ENCODE measurements at regions not wholly inside any gene's neighbourhood (a gene's known extent, or its start where the extent isn't known, plus 50 kb on each side); places are given as distances from the start of the nearest gene placed in this dataset.
"Not testable (repeated sequence)": the region's sequence is repeated elsewhere in the genome, so short reads cannot be mapped to it uniquely, and the experiment has no call there.

- DNase-seq: no peak
These were observed 749.7 kb upstream of the COX7C start for GRCh38 chr5:85868070-85868469.

DNA sequence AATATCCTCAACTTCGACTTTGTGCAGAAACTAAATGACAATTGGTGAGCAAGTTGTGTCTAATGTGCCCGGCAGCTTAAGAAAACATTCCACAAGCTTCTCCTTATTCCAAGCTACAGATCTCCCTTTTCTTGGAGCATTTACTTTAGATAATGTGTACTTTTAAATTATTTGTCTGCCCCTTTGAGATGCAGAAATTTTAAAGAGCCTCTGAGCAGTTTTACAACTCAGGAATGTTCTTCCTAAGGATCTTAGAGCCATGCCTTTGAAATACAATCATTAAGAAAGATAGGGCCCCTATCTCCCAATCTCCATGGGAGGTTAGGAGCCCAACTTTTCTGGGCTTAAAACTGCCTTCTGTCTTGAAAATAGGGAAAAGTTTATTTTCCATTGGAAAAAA is 723.7 kb upstream of the COX7C start:
- DNase-seq: no peak

GRCh38 chr5:85896514-85896913 is 721.2 kb upstream of the COX7C start:
- DNase-seq: no peak

DNA sequence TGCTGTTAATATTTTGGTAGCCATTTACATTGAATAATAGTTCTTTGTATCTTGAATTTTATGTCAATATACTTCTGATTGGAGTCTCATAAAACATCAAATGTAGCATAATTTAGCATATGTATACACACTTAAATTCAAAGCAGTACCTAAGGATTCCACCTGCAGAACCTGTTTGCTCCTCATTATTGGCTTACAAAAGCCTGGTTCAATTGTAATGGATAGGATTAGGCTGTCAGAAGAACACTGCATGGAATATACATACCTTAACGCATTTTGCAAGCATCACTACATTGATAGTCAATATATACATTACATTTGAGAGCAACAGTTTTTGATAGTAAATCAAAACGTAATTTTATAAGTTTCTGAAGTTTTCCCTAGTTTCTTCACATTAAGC is 711.3 kb upstream of the COX7C start:
- no peak for DNase-seq

DNA sequence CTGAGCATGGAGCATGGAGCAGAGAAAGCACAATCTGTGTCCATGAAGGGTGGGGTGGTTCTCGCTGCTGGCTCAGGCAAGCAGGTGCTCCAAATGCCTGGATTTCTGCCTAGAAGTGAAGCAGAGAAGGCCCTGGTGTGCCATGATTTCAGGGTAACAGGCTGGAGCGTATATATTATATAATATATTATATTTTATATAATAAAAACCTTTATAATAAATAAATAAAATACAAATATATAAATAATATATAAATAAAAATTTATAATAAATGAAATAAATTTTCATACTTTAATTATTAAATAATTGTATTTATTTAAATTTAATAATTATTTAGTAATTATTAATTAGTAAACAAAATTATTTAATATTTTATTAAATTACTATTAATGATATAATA is 707.4 kb upstream of the COX7C start:
- no peak for DNase-seq

GRCh38 chr5:85920984-85921383 is 696.8 kb upstream of the COX7C start:
- no peak for DNase-seq

GRCh38 chr5:85921590-85921989 is 696.2 kb upstream of the COX7C start:
- DNase-seq: no peak

GRCh38 chr5:85927632-85928031 is 690.1 kb upstream of the COX7C start:
- no peak for DNase-seq

DNA sequence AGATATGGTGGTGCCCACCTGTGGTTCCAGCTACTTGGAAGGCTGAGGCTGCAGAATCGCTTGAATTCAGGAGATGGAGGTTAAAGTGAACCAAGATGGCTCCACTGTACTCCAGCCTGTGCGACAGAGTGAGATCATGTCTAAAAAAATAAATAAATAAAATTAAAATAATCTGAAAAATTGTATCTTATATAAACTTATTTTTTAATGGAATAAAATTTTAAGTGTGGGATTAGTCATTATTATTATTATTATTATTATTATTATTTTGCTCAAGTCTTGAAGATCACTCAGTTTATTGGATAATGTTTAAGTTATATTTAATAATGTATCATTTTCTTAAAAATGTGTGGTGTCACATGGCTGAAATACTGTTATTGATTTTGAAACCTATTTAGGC is 688.0 kb upstream of the COX7C start:
- DNase-seq: no peak

DNA sequence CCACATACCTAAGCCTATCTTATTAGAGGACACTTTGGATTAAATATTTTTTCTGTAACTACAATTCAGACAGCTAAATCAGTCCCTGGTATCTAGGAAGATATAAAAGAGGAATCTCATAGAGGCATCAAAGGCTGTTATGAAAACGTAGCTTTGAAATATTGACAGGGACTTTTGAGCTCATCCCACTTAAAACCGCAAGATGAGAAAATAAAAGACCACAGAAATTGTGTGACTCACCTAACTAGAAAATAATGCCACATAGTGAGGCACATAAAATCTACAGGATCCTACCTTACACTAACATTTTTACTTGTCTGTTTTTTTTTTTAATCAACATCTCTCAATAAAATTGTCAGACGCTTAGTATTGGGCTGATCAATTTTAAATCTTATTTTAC is 686.5 kb upstream of the COX7C start:
- DNase-seq: no peak

DNA sequence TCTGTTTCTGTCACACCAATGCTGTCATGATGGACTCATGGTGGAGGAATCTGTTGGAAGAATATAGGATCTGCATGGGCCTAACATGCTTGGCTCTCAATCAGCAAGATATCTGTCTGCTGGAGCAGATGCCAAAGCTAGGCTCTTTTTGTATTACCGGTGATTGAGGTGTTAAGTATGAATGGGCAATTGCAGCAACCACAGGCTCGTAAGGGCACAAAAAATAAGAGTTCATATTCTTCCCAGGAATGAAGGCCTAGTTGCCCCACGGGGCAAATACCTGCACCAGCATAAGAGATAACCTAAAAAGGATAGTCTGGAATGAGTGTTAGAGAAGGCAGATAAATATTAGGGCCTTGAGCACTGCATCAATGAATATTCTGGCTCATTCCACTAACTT is 679.5 kb upstream of the COX7C start:
- no peak for DNase-seq

DNA sequence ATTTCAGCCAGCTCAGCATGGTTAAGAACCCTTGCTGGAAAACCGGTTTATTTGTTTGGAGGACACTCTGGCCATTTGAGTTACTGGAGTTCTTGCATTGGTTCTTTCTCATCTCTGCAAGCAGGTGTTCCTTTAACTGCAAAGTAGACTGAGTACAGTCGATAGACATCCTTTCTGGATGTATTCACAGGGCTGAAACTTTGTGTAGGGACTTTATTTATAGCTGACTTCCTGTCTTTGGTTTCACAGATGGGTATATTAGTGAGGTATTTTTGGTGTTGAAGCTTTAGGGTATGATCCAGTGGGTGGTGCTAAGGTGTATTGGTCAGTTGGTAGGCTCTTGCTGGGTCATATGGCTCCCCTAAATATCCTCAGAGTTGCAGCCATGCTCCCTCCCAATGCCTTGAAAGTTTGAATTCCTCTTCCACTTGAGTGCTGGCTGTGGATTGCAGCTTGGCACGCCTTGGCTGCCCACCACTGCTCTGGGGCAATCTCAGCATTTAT is 666.0 kb upstream of the COX7C start:
- no peak for DNase-seq

DNA sequence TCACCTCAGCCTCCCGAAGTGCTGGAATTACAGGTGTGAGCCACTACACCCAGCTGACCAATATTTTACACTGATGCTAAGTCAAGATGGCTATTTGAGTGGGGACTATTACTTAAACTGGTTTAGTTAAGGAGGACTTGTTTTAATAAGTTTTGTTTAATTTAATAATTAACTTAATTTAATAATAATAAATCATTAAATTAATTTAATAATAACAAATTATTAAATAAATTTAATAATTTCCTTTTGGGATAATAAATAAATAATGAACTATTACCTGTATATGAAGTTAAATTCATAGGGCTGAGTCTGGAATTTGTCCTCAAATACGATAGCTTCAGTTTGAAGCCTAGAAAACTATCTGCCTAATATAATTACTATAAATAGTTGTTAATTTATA is 665.1 kb upstream of the COX7C start:
- no peak for DNase-seq

- no peak for DNase-seq
These were observed 650.1 kb upstream of the COX7C start for GRCh38 chr5:85967681-85968080.

DNA sequence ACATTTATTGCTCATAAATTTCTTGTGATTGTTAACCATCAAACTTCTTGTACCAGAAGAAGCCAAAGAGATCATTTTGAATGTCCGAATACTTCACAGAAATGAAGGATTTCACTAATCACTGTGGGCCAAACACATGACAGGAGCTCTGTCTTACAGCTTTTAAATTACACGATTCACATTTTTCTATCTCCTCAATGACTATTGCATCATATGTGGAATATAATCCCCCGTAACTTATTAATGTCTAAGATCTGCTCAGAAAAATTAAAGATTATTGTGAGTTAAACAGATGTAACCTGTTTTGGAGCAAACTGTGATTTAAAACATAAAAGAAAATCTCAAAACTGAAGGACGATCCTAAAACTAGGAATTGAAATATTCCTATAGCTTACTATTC is 645.2 kb upstream of the COX7C start:
- no peak for DNase-seq

DNA sequence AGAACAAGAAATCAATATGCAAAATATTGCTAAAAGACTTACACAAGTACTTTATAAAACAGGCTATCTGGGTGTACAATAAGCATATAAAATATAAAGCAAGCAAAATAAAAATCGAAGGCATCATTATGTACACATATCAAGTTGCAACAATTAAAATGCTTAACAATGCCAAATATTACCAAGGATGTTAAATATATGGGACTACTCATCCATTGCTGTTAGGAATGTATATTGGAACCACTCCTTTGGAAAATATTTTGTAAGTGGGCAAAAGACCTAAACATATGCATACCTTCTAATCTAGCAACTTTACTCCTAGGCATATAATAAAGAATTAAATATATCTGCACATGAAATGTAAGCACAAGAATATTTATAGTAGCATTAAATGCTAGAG is 632.6 kb upstream of the COX7C start:
- DNase-seq: no peak

DNA sequence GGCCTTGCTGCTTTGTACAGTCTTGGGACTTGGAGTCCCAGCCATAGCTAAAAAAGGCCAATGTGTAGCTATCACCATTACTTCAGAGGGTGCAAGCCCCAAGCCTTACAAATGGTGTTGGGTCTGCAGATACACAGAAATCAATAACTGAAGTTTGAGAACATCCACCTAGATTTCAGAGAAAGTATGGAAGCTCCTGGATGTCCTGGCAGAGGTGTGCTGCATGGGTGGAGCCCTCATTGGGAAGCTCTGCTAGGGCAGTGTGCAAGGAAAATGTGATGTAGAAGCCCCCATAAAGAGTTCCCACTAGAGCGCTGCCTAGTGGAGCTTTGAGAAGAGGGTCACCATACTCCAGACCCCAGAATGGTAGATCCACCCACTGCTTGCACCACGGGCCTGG is 626.7 kb upstream of the COX7C start:
- DNase-seq: no peak

GRCh38 chr5:85994653-85995052 is 623.1 kb upstream of the COX7C start:
- DNase-seq: not testable (repeated sequence)

DNA sequence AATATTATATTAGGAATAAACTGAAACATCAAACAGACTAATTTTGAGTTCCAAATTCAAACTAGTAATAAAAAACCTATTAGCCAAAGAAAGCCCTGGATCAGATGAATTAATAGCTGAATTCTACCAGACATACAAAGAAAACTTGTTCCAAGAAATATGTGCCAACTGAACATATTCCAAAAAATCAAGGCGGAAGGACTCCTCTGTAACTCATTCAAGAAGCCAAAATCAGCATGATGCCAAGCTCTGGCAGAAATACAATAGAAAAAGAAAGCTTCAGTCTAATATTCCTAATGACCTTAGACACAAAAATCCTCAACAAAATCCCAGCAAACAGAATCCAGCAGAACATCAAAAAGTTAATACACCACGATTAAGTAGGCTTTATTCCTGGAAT is 619.1 kb upstream of the COX7C start:
- DNase-seq: no peak

DNA sequence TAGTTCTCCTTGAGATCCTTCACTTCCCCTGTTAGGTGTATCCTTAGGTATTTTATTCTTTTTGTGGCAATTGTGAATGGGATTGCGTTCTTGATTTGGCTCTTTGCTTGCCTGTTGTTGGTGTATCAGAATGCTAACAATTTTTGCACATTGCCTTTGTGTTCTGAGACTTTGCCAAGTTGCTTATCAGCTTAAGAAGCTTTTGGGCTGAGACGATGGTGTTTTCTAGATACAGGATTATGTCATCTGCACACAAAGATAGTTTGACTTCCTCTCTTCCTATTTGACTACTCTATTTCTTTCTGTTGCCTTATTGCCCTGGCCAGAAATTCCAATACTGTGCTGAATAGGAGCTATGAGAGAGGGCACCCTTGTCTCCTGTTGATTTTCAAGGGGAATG is 609.4 kb upstream of the COX7C start:
- DNase-seq: no peak

- DNase-seq: no peak
These were observed 609.0 kb upstream of the COX7C start for GRCh38 chr5:86008704-86009103.

DNA sequence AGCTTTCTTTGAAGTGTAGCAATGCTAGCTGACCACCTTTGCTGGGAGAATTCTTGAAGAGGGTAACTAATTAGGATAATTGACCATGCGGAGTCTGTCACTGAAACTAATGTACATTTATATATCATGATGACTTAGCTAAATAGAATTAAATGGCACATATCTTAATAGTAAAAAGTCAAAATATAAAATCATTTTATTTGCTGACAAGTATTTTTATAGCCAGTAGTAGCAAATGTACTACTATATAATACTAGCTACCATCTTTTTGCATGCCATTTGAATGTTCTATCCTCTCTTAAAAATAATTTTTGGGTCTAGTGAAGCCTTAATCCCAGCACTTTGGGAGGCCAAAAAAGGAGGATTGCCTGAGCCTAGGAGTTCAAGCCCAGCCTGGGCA is 605.8 kb upstream of the COX7C start:
- DNase-seq: no peak

DNA sequence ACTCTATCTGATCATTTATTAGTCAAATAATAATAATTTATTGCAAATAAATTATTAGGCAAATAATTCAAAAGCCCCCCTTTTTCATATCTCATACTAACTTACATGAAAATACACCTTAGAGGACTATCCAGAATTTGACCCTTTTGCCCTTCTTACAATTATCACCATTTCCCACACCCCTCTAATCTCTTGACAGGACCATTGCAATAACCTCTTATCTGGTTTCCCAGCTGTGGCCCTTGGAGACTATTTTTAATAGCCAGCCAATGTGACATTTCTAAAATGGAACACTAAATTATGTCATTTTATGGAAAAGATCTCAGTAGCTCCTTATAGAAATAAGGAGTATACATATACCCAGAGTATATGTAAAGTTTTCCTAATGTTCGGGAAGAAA is 588.4 kb upstream of the COX7C start:
- no peak for DNase-seq

GRCh38 chr5:86030753-86031152 is 587.0 kb upstream of the COX7C start:
- no peak for DNase-seq

DNA sequence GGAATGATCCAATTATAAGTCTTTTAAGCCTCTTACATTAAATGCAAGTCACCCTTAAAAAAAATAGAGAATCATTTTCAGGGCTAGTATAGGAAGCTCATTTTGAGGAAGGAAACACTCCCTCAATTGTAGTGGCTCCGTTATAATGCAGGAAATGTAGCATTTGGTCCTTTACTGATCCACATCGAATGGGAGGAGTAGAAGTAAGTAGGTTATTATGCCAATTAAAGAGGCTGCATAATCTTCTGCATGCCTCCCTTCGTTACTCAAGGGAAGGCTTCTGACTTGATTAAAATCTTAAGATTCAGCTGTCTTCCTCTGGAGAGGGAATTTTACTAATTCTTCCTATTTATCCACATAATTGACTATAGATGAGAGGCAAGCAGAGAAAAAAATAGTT is 579.2 kb upstream of the COX7C start:
- no peak for DNase-seq

DNA sequence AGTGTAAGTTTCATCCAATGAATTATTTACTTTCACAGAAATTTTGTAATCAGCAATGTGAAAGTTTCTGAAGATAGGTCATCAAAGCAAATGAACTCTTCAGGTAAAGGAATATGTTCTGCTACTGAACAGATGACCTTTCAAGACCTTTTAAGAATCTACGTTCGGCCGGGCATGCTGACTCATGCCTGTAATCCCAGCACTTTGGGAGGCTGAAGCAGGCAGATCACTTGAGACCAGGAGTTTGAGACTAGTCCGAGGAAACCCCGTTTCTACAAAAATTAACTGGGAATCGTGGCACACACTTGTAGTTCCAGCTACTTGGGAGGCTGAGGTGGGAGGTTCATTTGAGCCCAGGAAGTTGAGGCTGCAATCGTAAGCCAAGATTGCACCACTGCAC is 578.4 kb upstream of the COX7C start:
- no peak for DNase-seq

All from retina (tissue), 1 donor.